ENCODE measurements at regions not wholly inside any gene's neighbourhood (a gene's known extent, or its start where the extent isn't known, plus 50 kb on each side); places are given as distances from the start of the nearest gene placed in this dataset.

- no peaks in the 10 kb centered on the region for H3K27me3 ChIP-seq
- H3K4me3 ChIP-seq, result no peak overlapping the region
- no peaks in the 10 kb centered on the region for H3K4me1 ChIP-seq
- TF ChIP-seq, protein P1, sequence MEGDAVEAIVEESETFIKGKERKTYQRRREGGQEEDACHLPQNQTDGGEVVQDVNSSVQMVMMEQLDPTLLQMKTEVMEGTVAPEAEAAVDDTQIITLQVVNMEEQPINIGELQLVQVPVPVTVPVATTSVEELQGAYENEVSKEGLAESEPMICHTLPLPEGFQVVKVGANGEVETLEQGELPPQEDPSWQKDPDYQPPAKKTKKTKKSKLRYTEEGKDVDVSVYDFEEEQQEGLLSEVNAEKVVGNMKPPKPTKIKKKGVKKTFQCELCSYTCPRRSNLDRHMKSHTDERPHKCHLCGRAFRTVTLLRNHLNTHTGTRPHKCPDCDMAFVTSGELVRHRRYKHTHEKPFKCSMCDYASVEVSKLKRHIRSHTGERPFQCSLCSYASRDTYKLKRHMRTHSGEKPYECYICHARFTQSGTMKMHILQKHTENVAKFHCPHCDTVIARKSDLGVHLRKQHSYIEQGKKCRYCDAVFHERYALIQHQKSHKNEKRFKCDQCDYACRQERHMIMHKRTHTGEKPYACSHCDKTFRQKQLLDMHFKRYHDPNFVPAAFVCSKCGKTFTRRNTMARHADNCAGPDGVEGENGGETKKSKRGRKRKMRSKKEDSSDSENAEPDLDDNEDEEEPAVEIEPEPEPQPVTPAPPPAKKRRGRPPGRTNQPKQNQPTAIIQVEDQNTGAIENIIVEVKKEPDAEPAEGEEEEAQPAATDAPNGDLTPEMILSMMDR (IDR thresholded peaks at IDR 0.05), result no peak
- TF ChIP-seq POLR2A (IDR thresholded peaks at IDR 0.05) (no peak), EP300 (IDR thresholded peaks at IDR 0.05) (no peak)
- H3K9me3 ChIP-seq, result peaks cover 0 to 8% (median 0%) of the 10 kb centered on the region in 4 donors
- 80 to 81% methylated on average over 8 of the region's 8 CpGs for WGBS, 2 donors
- no peak overlapping the region for H3K27ac ChIP-seq
- H3K36me3 ChIP-seq, result no peaks in the 10 kb centered on the region
- no peak for DNase-seq (ENCODE audit: low spot score in 2 of 2)
Observed at GRCh38 chr22:48053973-48054372, 1291.5 kb downstream of the TBC1D22A start.

GRCh38 chr22:48053486-48053885 lies 1291.0 kb downstream of the TBC1D22A start:
- Histone ChIP-seq H3K4me3 (no peak overlapping the region), H3K4me1 (no peaks in the 10 kb centered on the region), H3K9me3 (peaks cover 0 to 3% (median 0%) of the 10 kb centered on the region in 4 donors), H3K27me3 (no peaks in the 10 kb centered on the region), H3K27ac (no peak overlapping the region), H3K36me3 (no peaks in the 10 kb centered on the region)
- no peak for TF ChIP-seq EP300 (IDR thresholded peaks at IDR 0.05)
- TF ChIP-seq, protein P1 (IDR thresholded peaks at IDR 0.05), result no peak
- TF ChIP-seq POLR2A (IDR thresholded peaks at IDR 0.05), result no peak
- DNase-seq (ENCODE audit: low spot score in 2 of 2), result no peak
- 80 to 93% methylated on average over 7 of the region's 7 CpGs for WGBS, 2 donors

DNA sequence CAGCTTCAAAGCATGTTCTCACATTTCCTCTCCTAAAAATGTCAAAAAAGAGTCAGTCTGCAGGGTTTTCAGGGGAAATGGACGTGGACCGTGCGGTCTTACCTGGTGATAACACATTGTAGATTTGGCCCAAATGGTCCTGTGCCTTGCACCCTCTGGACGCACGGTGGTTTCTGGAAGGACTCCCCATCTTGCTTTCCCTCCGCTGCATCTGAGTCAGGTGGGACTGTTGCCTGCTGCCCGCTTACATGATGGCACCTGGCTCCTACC lies 1290.1 kb downstream of the TBC1D22A start:
- H3K9me3 ChIP-seq, result no peaks in the 10 kb centered on the region
- no peak overlapping the region for H3K27ac ChIP-seq
- 90 to 96% methylated on average over 7 of the region's 7 CpGs for WGBS, 2 donors
- TF ChIP-seq, protein P1 (IDR thresholded peaks at IDR 0.05), result no peak
- TF ChIP-seq POLR2A (IDR thresholded peaks at IDR 0.05), result no peak
- TF ChIP-seq EP300 (IDR thresholded peaks at IDR 0.05), result no peak
- no peaks in the 10 kb centered on the region for H3K36me3 ChIP-seq
- no peak for DNase-seq (ENCODE audit: low spot score in 2 of 2)
- no peak overlapping the region for H3K4me3 ChIP-seq
- H3K27me3 ChIP-seq, result no peaks in the 10 kb centered on the region
- H3K4me1 ChIP-seq, result no peaks in the 10 kb centered on the region

DNA sequence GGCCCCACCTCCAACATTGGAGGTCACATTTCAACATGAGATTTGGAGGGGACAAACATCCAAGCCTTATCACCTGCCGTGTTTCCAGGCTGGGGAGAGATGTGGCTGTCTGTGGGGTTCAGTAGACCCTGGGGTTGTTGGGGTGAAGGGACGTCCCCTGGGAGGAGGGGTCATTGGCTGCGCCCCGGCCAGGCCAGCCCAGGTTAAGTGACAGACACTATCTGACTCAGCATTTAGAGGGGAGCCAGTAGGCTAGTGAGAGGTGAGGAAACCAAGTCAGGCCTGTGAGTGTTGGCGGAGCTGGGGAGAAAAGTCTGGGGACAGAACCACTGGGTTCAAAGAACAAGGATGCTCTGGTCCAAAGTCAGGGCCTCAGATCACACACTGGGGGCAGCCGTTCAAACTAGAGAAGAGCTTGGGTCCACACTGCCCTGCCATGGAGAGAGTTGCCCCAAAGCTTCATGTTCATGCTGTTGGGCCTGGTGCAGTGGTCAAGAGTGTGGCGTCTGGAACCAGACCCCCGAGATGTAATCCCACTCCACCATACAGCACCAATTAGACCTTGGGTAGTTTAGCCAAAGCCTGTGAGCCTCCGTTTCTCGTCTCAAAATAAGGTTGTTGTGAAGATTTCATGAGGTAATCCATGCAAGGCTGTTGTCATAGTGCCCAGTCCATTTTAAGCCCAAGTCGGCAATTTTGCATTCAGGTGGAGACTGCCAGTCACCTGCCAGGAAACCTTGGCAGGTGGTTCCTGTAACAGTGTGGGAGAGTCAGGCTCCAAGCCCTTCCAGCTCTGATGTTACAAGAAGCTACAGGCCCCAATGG lies 1289.6 kb downstream of the TBC1D22A start:
- Histone ChIP-seq H3K27me3 (no peaks in the 10 kb centered on the region), H3K4me1 (no peaks in the 10 kb centered on the region), H3K9me3 (no peaks in the 10 kb centered on the region), H3K36me3 (no peaks in the 10 kb centered on the region), H3K27ac (no peak overlapping the region), H3K4me3 (no peak overlapping the region)
- no peak for DNase-seq (ENCODE audit: low spot score in 2 of 2)
- WGBS, 2 donors, result 88 to 89% methylated on average over 11 of the region's 11 CpGs
- TF ChIP-seq POLR2A (IDR thresholded peaks at IDR 0.05) (no peak), EP300 (IDR thresholded peaks at IDR 0.05) (no peak)
- TF ChIP-seq, protein P1 (IDR thresholded peaks at IDR 0.05), result no peak

- H3K9me3 ChIP-seq, result no peaks in the 10 kb centered on the region
- H3K4me1 ChIP-seq, result no peaks in the 10 kb centered on the region
- 77 to 89% methylated on average over 7 of the region's 7 CpGs for WGBS, 2 donors
Observed at GRCh38 chr22:48050836-48051235, 1288.4 kb downstream of the TBC1D22A start.

More at GRCh38 chr22:48050836-48051235, 1288.4 kb downstream of the TBC1D22A start:
- TF ChIP-seq, protein P1 (IDR thresholded peaks at IDR 0.05), result no peak
- TF ChIP-seq EP300 (IDR thresholded peaks at IDR 0.05) (no peak), POLR2A (IDR thresholded peaks at IDR 0.05) (no peak)
- no peaks in the 10 kb centered on the region for H3K36me3 ChIP-seq
- no peak for DNase-seq (ENCODE audit: low spot score in 2 of 2)
- no peaks in the 10 kb centered on the region for H3K27me3 ChIP-seq
- no peak overlapping the region for H3K4me3 ChIP-seq
- H3K27ac ChIP-seq, result no peak overlapping the region

Measured in tibial nerve (tissue), 4 donors.